ENCODE measurements at regions not wholly inside any gene's neighbourhood (a gene's known extent, or its start where the extent isn't known, plus 50 kb on each side); places are given as distances from the start of the nearest gene placed in this dataset.

GRCh38 chr4:175307326-175307725 lies 389.2 kb downstream of the ADAM29 start:
- TF ChIP-seq CTCF (conservative IDR thresholded peaks at IDR 0.05; ENCODE audit: low read length), result no peak
- no peak for TF ChIP-seq EZH2phosphoT487 (IDR thresholded peaks at IDR 0.05; ENCODE audit: borderline replicate concordance)
